ENCODE measurements at regions not wholly inside any gene's neighbourhood (a gene's known extent, or its start where the extent isn't known, plus 50 kb on each side); places are given as distances from the start of the nearest gene placed in this dataset.
A peak's percentile ranks its signal among the peaks of the same experiment; 100 is the strongest.

GRCh38 chr18:65282096-65282495, 468.7 kb upstream of the CDH7 start:
- no peak for DNase-seq
- no peaks in the 10 kb centered on the region for H3K79me2 ChIP-seq (ENCODE audit: low read depth)
- H3K4me1 ChIP-seq (replicated peaks; ENCODE audit: insufficient read depth): no peaks in the 10 kb centered on the region
- no peaks in the 10 kb centered on the region for H3K27me3 ChIP-seq (ENCODE audit: insufficient read depth, low read depth)
- intact Hi-C loops (cut with micrococcal nuclease; ENCODE audit: unreplicated experiment): no loop called here
- no peaks in the 10 kb centered on the region for H3K9me2 ChIP-seq (ENCODE audit: insufficient read depth)
- 0 out of 2 replicates have a peak overlapping the region, but pooled peaks have one; percentile 52 for H2AFZ ChIP-seq
- no peak overlapping the region for H3K27ac ChIP-seq
- CTCF ChIA-PET: no interaction called here
- no peaks in the 10 kb centered on the region for H3F3A ChIP-seq (ENCODE audit: insufficient read depth, low read depth)
- H3K36me3 ChIP-seq (ENCODE audit: low read depth): no peaks in the 10 kb centered on the region
- no peaks in the 10 kb centered on the region for H4K20me1 ChIP-seq (ENCODE audit: insufficient read depth)
- POLR2A ChIA-PET (ENCODE audit: unreplicated experiment): no interaction called here
- no TSS peak for BruUV-seq (replicated peaks)
- no peaks in the 10 kb centered on the region for H3K9me3 ChIP-seq (ENCODE audit: insufficient read depth, low read depth)
- no peak overlapping the region for H3K4me3 ChIP-seq
- H3K4me2 ChIP-seq: no peak overlapping the region
- no peak for TF ChIP-seq EZH2 (IDR thresholded peaks at IDR 0.05; ENCODE audit: low read depth)
- TF ChIP-seq CTCF (conservative IDR thresholded peaks at IDR 0.05): no peak

DNA sequence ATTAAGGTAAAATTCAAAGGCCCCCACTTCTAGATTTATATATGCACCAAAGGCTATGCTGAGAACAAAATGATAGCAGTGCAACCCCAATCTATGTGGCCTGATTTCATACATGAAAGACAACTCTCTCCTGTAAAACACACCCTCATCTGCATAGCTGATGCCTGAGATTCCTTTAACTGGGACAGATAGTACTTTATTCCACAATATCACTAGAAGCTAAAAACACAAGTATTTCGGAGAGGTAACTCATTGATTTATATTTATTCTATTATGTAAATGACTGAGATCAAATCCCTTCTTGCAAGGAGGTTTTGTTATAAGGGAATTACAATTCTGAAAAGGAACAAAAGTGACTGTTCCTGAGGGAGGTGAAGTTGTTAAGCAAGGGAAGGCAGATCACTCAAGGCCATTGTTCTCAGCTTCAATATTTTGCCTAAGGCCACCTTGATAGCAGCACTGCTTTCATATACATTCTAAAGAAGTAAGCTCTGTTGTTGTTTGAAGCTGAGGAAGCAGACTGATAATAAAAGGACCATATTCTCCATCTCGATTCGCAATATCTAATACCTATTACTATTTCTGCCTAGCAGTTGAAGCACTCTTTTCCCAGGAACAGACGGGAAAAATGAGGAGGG, 471.0 kb upstream of the CDH7 start:
- no peak for DNase-seq
- H3K4me2 ChIP-seq: peak overlapping the region; percentile 51; the same call in 1 of the 2 replicates
- CTCF ChIA-PET: no interaction called here

DNA sequence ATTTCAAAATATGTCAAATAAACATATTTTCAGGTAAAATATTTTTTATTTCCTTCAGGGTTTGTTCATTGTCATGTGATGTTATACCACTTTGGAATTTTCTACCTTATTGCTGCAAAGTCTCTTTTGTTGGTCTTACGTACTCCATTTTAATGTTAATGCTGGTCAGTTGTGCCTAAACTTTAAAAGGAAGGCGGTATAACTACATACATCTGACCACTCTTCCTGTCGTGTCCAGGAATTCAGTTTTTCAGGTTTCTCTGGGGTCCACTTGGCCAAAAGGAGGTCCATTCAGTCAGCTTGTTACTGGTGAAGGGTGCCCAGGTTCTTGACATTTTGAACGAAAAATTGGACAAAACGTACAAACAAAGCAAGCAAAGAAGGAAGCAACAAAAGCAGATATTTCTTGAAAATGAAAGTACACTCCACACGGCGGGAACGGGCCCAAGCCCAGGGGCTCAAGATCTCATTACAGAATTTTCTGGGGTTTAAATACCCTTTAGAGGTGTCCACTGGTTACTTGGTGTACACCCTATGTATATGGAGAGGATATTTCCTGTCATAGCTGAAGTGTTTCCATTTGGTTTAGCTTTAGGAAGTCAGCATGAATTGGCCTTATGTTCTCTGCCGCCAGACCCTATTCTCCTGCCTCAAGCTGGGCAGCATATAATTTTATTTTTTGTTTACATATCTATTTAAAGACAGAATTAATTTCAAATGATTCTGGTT, 471.7 kb upstream of the CDH7 start:
- H3K9me2 ChIP-seq (ENCODE audit: insufficient read depth): no peaks in the 10 kb centered on the region
- no peak overlapping the region for H3K27ac ChIP-seq
- no peaks in the 10 kb centered on the region for H3F3A ChIP-seq (ENCODE audit: insufficient read depth, low read depth)
- ChIA-PET CTCF (no interaction called here), POLR2A (ENCODE audit: unreplicated experiment) (no interaction called here)
- H3K36me3 ChIP-seq (ENCODE audit: low read depth): no peaks in the 10 kb centered on the region
- H3K27me3 ChIP-seq (ENCODE audit: insufficient read depth, low read depth): no peaks in the 10 kb centered on the region
- BruUV-seq (replicated peaks): no TSS peak
- peak overlapping the region; percentile 60; the same call in 1 of the 2 replicates for H2AFZ ChIP-seq
- H3K4me2 ChIP-seq: peak overlapping the region; percentile 51
- TF ChIP-seq CTCF (conservative IDR thresholded peaks at IDR 0.05): no peak
- no peak for TF ChIP-seq EZH2 (IDR thresholded peaks at IDR 0.05; ENCODE audit: low read depth)
- H3K4me1 ChIP-seq (replicated peaks; ENCODE audit: insufficient read depth): no peaks in the 10 kb centered on the region
- peak overlapping the region; percentile 39; the same call in 1 of the 2 replicates for H3K4me3 ChIP-seq
- DNase-seq: no peak
- H3K79me2 ChIP-seq (ENCODE audit: low read depth): no peaks in the 10 kb centered on the region
- no peaks in the 10 kb centered on the region for H3K9me3 ChIP-seq (ENCODE audit: insufficient read depth, low read depth)
- intact Hi-C loops (cut with micrococcal nuclease; ENCODE audit: unreplicated experiment): no loop called here
- H4K20me1 ChIP-seq (ENCODE audit: insufficient read depth): no peaks in the 10 kb centered on the region

More for the DNA sequence above, 471.0 kb upstream of the CDH7 start:
- Histone ChIP-seq H3K36me3 (ENCODE audit: low read depth) (no peaks in the 10 kb centered on the region), H3K79me2 (ENCODE audit: low read depth) (no peaks in the 10 kb centered on the region), H3K9me3 (ENCODE audit: insufficient read depth, low read depth) (no peaks in the 10 kb centered on the region), H3K27me3 (ENCODE audit: insufficient read depth, low read depth) (no peaks in the 10 kb centered on the region), H3K4me3 (no peak overlapping the region), H3K9me2 (ENCODE audit: insufficient read depth) (no peaks in the 10 kb centered on the region), H3K27ac (no peak overlapping the region), H2AFZ (no peak overlapping the region), H3K4me1 (replicated peaks; ENCODE audit: insufficient read depth) (no peaks in the 10 kb centered on the region), H4K20me1 (ENCODE audit: insufficient read depth) (no peaks in the 10 kb centered on the region), H3F3A (ENCODE audit: insufficient read depth, low read depth) (no peaks in the 10 kb centered on the region)
- TF ChIP-seq CTCF (conservative IDR thresholded peaks at IDR 0.05) (no peak), EZH2 (IDR thresholded peaks at IDR 0.05; ENCODE audit: low read depth) (no peak)
- intact Hi-C loops (cut with micrococcal nuclease; ENCODE audit: unreplicated experiment): no loop called here
- BruUV-seq (replicated peaks): no TSS peak
- POLR2A ChIA-PET (ENCODE audit: unreplicated experiment): no interaction called here

Data from PC-9 (cell line).